ENCODE measurements at regions not wholly inside any gene's neighbourhood (a gene's known extent, or its start where the extent isn't known, plus 50 kb on each side); places are given as distances from the start of the nearest gene placed in this dataset.

DNA sequence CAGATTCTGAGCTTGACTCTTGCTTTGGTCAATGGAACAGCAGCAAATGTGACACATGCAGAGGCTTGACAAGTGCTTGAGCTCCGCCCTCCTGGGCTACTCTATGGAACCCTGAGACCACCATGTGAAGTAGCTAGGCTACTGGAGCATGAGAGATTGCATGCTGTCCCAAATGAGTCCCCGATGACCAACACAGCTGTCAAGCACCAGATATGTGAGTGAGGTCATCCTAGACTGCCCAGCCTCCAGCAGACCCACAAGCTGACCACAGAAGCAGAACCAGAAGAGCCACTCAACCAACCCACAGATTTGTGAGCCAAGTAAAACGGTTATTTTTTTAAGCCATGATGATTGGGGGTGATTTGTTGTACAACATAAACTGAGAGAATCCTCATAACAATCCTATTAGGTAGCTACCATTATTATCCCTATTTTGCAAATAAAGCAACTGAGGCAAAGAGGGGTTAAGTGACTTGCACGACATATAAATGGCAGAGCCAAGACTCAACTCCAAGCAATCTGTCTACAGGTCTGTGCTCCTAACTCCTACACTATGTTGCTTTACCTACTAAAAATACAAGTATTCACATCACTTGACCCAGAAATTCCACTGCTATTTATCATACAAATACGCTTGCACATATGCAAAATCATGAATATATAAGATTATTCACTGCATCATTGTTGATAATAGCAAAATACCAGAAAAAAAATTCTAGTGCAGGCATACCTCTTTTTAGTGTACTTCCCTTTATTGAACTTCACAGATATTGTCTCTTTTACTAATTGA lies 136.2 kb downstream of the NDUFA12 start:
- TF ChIP-seq, protein P1, sequence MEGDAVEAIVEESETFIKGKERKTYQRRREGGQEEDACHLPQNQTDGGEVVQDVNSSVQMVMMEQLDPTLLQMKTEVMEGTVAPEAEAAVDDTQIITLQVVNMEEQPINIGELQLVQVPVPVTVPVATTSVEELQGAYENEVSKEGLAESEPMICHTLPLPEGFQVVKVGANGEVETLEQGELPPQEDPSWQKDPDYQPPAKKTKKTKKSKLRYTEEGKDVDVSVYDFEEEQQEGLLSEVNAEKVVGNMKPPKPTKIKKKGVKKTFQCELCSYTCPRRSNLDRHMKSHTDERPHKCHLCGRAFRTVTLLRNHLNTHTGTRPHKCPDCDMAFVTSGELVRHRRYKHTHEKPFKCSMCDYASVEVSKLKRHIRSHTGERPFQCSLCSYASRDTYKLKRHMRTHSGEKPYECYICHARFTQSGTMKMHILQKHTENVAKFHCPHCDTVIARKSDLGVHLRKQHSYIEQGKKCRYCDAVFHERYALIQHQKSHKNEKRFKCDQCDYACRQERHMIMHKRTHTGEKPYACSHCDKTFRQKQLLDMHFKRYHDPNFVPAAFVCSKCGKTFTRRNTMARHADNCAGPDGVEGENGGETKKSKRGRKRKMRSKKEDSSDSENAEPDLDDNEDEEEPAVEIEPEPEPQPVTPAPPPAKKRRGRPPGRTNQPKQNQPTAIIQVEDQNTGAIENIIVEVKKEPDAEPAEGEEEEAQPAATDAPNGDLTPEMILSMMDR (IDR thresholded peaks at IDR 0.05) = no peak
- TF ChIP-seq POLR2A (IDR thresholded peaks at IDR 0.05) = no peak
